Right cardiac atrium (tissue), 5 donors: ENCODE measurements at regions not wholly inside any gene's neighbourhood (a gene's known extent, or its start where the extent isn't known, plus 50 kb on each side); places are given as distances from the start of the nearest gene placed in this dataset.
A peak's percentile ranks its signal among the peaks of the same experiment; 100 is the strongest.

ENCODE experiments used
- ATAC-seq, 2 donors: fragments of 200-7000 bp; cut with Tn5 transposase; one replicate each; pipeline versions ENCODE4 v1.8.0 to v1.9.1; 2020; ENCODE audit warnings: moderate library complexity in 2 of 2, mild to moderate bottlenecking in 1 of 2
- DNase-seq, 3 donors: peaks; one replicate each; pipeline ENCODE4 v3.0.0-alpha.2; 2020
- H3K27ac ChIP-seq: one replicate; pipeline ENCODE4 v1.5.1; 2013; ENCODE audit warnings: mild to moderate bottlenecking, low read length, control low read depth, moderate library complexity
- H3K27me3 ChIP-seq: one replicate; pipeline ENCODE4 v1.6.1; 2013; ENCODE audit not compliant: control insufficient read depth, insufficient read depth
- H3K4me1 ChIP-seq: one replicate; pipeline ENCODE4 v1.6.1; 2013; ENCODE audit warnings: low read length; ENCODE audit not compliant: control insufficient read depth, insufficient read depth
- H3K4me3 ChIP-seq: one replicate; pipeline ENCODE4 v1.5.1; 2013; ENCODE audit warnings: low read length, control low read depth
- H3K9me3 ChIP-seq: one replicate; pipeline ENCODE4 v1.6.1; 2013; ENCODE audit warnings: low read length; ENCODE audit not compliant: control insufficient read depth
- WGBS: extraction: QIAGEN DNeasy Blood & Tissue Kit; methylation state at CpG from one replicate; pipeline ENCODE4 v1.1.7; 2013; 5-methylcytosine and 5-hydroxymethylcytosine counted together
- intact Hi-C, 4 donors: fragments of 100-400 bp; cut with DNase I; formaldehyde crosslinking; loops; one replicate each; pipeline versions ENCODE4 v1.11.0 to v1.14.0; 2022 to 2023
- donor health status: healthy with polysubstance abuse.
- donor health status: DM: no; HTN: yes; CAD: no.
- donor health status: DM: no; HTN: no; CAD: no.
- donor health status: DM: no; HTN: yes; CAD: no; lungs with severe emphysema.
- donor health status: DM: yes; HTN: yes; CAD: no.

- intact Hi-C loops, result no loop called here
- H3K4me3 ChIP-seq, result no peak overlapping the region
- WGBS, result 78% methylated on average over 6 of the region's 6 CpGs
- no peaks in the 10 kb centered on the region for H3K4me1 ChIP-seq
- H3K9me3 ChIP-seq, result no peaks in the 10 kb centered on the region
- ATAC-seq, result no peak
- no peak overlapping the region for H3K27ac ChIP-seq
- no peak for DNase-seq
- no peaks in the 10 kb centered on the region for H3K27me3 ChIP-seq
These were observed 371.5 kb downstream of the SEC14L1 start for GRCh38 chr17:77512062-77512946.

GRCh38 chr17:77513045-77513444 lies 372.3 kb downstream of the SEC14L1 start:
- 72% methylated on average over 3 of the region's 3 CpGs for WGBS
- Histone ChIP-seq H3K4me3 (no peak overlapping the region), H3K4me1 (no peaks in the 10 kb centered on the region), H3K9me3 (no peaks in the 10 kb centered on the region), H3K27ac (no peak overlapping the region), H3K27me3 (no peaks in the 10 kb centered on the region)
- ATAC-seq, result peak; percentile 73 to 81
- DNase-seq, result no peak
- intact Hi-C loops, result no loop called here

- Histone ChIP-seq H3K27me3 (no peaks in the 10 kb centered on the region), H3K4me3 (no peak overlapping the region), H3K4me1 (no peaks in the 10 kb centered on the region), H3K27ac (no peak overlapping the region), H3K9me3 (no peaks in the 10 kb centered on the region)
- DNase-seq, result no peak
- no peak for ATAC-seq
- intact Hi-C loops, result no loop called here
These were observed 374.5 kb downstream of the SEC14L1 start for GRCh38 chr17:77515227-77515626.

- H3K27ac ChIP-seq, result no peak overlapping the region
- intact Hi-C loops, result no loop called here
- H3K27me3 ChIP-seq, result no peaks in the 10 kb centered on the region
- DNase-seq, result no peak
- ATAC-seq, result no peak
- H3K4me1 ChIP-seq, result no peaks in the 10 kb centered on the region
- H3K9me3 ChIP-seq, result no peaks in the 10 kb centered on the region
- no peak overlapping the region for H3K4me3 ChIP-seq
- WGBS, result 84% methylated on average over 4 of the region's 4 CpGs
These were observed 376.1 kb downstream of the SEC14L1 start for GRCh38 chr17:77516902-77517301.

GRCh38 chr17:77521076-77521475 lies 380.3 kb downstream of the SEC14L1 start:
- H3K27ac ChIP-seq, result no peak overlapping the region
- no peaks in the 10 kb centered on the region for H3K27me3 ChIP-seq
- DNase-seq (no peak), ATAC-seq (no peak)
- no peaks in the 10 kb centered on the region for H3K9me3 ChIP-seq
- no peak overlapping the region for H3K4me3 ChIP-seq
- WGBS, result 92% methylated on average over 13 of the region's 13 CpGs
- intact Hi-C loops, result no loop called here
- no peaks in the 10 kb centered on the region for H3K4me1 ChIP-seq

GRCh38 chr17:77523540-77523939 lies 382.8 kb downstream of the SEC14L1 start:
- Histone ChIP-seq H3K4me3 (no peak overlapping the region), H3K27me3 (no peaks in the 10 kb centered on the region), H3K4me1 (no peaks in the 10 kb centered on the region), H3K27ac (no peak overlapping the region), H3K9me3 (no peaks in the 10 kb centered on the region)
- intact Hi-C loops, result no loop called here
- ATAC-seq (no peak), DNase-seq (no peak)
- 72% methylated on average over 8 of the region's 8 CpGs for WGBS

GRCh38 chr17:77526259-77526711 lies 385.5 kb downstream of the SEC14L1 start:
- no peak overlapping the region for H3K4me3 ChIP-seq
- intact Hi-C loops, result no loop called here
- WGBS, result 96% methylated on average over 20 of the region's 20 CpGs
- H3K4me1 ChIP-seq, result no peaks in the 10 kb centered on the region
- H3K9me3 ChIP-seq, result no peaks in the 10 kb centered on the region
- DNase-seq, result peak in 1 of 3 donors; percentile 48
- no peaks in the 10 kb centered on the region for H3K27me3 ChIP-seq
- no peak overlapping the region for H3K27ac ChIP-seq
- ATAC-seq, result no peak

- WGBS, result 90% methylated on average over 17 of the region's 17 CpGs
- H3K9me3 ChIP-seq, result no peaks in the 10 kb centered on the region
These were observed 386.1 kb downstream of the SEC14L1 start for GRCh38 chr17:77526728-77527350.

GRCh38 chr17:77527409-77527808 lies 386.6 kb downstream of the SEC14L1 start:
- Histone ChIP-seq H3K4me1 (no peaks in the 10 kb centered on the region), H3K9me3 (no peaks in the 10 kb centered on the region), H3K27me3 (no peaks in the 10 kb centered on the region), H3K4me3 (no peak overlapping the region), H3K27ac (no peak overlapping the region)
- peak in 1 of 3 donors; percentile 8 for DNase-seq
- ATAC-seq, result no peak
- WGBS, result 95% methylated on average over 5 of the region's 5 CpGs
- intact Hi-C loops, result no loop called here

More at GRCh38 chr17:77526728-77527350, 386.1 kb downstream of the SEC14L1 start:
- DNase-seq (no peak), ATAC-seq (no peak)
- intact Hi-C loops, result no loop called here
- Histone ChIP-seq H3K4me1 (no peaks in the 10 kb centered on the region), H3K27me3 (no peaks in the 10 kb centered on the region), H3K4me3 (no peak overlapping the region), H3K27ac (no peak overlapping the region)

- Histone ChIP-seq H3K4me3 (no peak overlapping the region), H3K4me1 (no peaks in the 10 kb centered on the region), H3K27ac (no peak overlapping the region), H3K9me3 (no peaks in the 10 kb centered on the region), H3K27me3 (no peaks in the 10 kb centered on the region)
- ATAC-seq, result no peak
- no peak for DNase-seq
- intact Hi-C loops, result no loop called here
- WGBS, result 65% methylated on average over 23 of the region's 23 CpGs
These were observed 387.2 kb downstream of the SEC14L1 start for GRCh38 chr17:77527836-77528505.
